ENCODE measurements at regions not wholly inside any gene's neighbourhood (a gene's known extent, or its start where the extent isn't known, plus 50 kb on each side); places are given as distances from the start of the nearest gene placed in this dataset.

- TF ChIP-seq POLR2A (IDR thresholded peaks at IDR 0.05) = no peak
- TF ChIP-seq EP300 (IDR thresholded peaks at IDR 0.05) = no peak
Observed at GRCh38 chr16:26196310-26196709, 504.6 kb downstream of the HS3ST4 start.
